Stimulated activated CD4-positive, alpha-beta T cell treated with anti-CD3 and anti-CD28 coated beads, Interleukin-4, amount 100 ng/mL, for 1 hour (primary cell): ENCODE measurements at regions not wholly inside any gene's neighbourhood (a gene's known extent, or its start where the extent isn't known, plus 50 kb on each side); places are given as distances from the start of the nearest gene placed in this dataset.
A peak's percentile ranks its signal among the peaks of the same experiment; 100 is the strongest.

ENCODE experiments used
- DNase-seq: peaks from one replicate; pipeline ENCODE4 v3.0.0-alpha.2; 2020

DNA sequence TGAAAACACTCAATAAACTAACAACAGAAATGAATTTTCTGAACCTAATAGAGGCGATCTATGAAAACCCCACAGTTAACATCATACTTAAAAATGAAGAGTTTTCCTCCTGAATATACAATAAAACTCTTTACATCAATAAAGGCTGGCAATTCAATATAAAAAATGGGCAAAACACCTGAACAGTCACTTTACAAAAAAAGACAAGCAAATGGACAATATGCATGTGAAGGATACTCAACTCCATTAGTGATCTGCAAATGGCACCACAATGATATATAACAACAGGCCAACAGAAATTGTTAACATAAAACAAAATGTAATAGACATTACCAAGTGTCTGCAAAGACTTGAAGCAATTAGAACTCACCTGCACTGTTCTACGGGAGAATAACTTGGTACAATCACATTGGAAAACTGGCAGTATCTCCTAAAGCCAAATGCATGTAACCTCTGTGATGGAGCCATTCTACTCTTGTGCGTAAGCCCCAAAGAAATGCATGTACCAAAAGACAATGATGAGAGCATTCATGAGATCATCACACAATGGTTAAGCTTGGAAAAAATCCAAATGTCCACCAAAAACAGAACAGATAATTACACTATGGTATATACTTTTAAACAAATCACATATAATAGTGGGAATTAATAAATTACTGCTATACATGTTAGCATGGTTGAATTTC is 433.4 kb upstream of the MAF start:
- no peak for DNase-seq

DNA sequence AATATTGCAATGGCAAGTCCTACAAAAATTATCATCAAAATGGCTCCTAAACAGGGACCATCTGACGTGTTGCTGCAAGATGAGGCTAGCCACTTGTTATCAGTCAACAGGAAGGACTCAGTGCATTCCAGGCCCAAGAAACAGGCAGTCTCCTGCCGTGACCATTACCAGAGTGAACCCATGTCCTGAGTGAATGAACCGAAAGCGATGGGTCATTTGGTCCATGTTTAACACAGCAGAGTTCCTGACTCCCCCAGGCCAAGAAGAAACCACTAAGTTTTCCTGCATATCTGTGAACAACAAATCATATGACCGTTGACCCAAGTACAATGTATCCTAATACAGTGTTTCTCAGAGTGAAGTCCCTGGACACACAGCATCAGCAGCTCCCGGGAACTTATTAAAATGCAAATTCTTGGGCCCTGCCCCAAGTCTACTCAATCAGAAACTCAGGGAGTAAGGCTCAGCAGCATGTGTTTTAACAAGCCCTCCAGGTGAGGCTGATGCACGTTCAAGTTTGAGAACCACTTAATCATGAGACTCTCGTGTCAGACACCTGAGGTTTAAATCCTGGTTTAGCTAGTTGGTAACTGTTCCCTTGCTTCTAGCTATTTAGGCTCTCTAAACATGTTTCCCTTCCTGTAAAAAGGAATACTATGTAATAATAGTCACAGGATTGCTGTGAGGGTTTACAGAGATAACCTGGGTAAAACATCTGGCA is 429.4 kb upstream of the MAF start:
- no peak for DNase-seq

DNA sequence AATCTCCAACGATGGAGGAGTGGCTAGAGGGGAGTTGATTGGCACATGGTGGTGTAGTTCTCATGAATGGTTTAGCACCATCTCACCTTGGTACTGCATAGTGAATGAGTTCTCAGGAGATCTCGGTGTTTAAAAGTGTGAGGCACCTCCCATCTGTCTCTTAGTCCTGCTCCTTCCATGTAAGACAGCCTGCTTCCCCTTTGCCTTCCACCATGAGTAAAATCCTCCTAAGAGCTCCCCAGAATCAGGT is 428.8 kb upstream of the MAF start:
- DNase-seq, result no peak

DNA sequence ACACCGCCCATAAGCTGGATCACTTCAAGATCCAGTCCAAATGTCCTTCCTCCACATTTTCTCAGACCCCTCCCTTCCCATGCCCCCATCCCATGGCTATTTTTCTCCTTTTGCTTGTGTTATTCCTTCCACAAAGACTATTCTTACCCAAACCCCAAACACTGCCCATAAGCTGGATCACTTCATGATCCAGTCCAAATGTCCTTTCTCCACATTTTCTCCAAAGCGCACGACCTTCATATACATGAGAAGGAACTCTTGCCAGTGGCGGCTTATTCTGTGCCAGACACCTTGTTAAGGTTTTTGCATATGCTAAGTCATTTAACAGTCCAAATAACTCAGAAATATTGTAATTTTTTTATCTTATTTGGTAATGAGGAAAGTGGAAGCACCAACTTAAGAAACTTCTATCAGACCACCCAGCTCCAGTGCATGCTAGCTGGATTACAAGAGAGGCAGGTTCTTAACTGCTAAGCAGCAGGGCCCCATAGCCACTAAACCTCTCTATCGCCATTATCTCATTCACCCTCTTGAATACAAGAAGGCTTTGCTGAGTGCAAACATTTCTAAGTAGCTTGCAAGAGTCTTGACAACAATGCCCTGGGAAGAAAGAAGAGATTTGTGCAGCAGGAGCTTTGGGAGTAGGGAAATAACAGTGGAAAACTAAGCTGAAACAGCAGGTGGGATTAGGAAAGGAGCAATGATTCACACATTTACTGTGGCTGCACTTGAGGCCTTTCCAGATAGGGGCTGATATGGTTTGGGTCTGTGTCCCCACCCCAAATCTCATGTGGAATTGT is 428.2 kb upstream of the MAF start:
- DNase-seq, result no peak

DNA sequence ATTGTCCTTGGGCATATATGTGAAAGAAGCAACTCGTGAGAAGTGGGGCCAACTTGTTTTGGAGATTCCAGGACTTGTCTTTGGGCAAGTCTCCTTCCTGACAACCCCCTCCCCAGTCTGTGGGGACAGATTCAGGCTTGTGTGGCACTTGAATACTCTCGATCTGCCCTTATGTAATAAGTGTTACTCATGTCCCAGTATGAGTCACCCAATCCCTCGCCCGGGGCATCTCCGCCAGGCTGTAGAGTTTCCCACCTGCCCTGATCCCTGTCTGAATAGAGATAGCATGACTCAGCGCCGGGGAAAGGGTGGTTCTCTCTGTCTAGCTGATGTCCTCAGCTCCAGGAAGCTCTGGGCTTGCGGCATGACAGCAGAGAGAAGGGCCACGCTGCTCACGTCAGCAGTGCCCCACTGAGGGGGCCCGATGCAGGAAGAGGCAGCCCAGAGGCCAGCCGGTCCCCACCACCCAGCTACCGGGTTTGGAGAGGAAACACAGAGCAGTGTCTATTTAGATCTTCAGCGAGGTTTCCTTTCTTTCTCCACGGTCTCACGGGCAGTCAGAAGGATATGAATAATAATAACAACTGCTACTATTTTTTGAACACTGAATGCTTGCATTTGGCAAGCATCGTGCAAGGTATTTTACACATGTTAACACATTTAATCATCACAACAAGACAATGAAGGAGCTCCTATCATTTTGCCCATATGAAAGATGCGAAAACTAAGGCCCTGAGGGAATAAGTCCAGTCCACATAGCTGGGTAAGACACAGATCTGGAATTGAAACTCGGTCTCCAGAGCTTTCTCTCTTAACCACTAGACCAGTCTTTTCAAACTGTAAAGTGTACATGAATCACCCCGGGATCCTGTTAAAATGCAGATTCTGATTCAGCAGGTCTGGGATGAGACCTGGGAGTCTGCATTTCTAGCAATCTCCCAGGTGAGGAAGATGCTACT is 426.7 kb upstream of the MAF start:
- peak; percentile 44 for DNase-seq

DNA sequence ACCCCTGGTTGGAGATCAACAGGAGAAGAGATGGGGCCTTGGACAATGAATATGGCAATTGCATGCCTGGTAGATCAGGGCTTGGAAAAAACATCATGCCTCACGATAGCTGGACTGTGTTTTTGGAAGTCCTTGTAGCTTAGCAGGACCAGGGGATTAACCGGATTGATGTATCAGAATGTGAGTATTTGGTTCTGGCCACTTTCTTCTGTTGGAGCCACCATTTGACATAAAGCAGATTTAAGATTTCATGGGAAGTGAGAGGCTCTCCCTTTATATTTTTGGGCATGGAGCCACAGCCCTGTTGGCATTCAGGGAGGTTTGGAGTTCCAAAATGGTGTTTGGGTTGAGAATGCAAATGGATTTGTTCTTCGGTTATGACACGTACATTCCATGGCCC is 424.7 kb upstream of the MAF start:
- DNase-seq, result no peak

DNA sequence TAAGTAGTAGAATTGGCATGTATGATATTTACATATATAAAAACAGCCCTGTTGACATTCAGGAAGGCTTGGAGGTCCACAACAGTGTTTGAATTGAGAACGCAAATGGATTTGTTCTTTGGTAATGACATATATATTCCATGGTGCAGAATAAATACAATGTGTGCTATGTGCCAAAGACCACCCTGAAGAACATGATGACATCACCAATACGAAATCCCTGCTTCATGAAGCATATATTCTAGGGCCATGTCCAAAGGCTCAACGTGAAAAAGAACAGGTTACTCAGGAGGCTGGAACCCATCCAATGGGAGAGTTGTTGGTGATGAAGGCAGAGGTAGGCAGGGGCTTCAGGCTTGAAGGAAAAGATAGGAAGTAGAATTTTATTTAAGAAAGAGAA is 423.9 kb upstream of the MAF start:
- no peak for DNase-seq

DNA sequence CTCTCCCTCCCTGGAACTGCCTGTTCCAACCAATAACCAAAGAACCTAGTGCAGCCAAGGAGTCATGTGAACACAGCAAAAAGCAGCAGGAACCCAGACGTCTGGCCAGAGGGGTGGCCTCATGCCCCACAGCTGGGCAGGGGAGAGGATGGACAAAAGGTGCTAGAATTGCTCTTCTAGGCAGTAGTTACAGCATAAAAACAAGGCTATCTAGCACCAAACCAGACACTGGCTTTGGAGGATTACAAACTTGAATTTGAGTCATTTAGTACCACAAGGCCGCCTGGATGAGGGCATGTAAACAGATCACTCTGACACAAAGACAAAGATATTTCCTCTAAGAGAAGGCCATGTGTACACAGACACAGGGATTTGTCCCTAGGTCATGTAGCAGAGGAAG is 423.3 kb upstream of the MAF start:
- no peak for DNase-seq

DNA sequence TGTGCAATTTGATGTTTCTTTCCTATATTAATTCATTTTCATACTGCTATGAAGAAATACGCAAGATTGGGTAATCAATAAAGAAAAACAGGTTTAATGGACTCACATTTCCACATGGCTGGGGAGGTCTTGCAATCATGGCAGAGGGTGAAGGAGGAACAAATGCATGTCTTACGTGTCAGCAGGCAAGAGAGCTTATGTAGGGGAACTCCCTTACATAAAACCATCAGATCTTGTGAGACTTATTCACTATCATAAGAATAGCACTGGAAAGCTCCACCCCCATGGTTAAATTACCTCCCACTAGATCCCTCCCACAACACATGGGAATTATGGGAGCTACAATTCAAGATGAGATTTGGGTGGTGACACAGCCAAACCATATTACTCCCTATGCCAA is 418.9 kb upstream of the MAF start:
- no peak for DNase-seq

DNA sequence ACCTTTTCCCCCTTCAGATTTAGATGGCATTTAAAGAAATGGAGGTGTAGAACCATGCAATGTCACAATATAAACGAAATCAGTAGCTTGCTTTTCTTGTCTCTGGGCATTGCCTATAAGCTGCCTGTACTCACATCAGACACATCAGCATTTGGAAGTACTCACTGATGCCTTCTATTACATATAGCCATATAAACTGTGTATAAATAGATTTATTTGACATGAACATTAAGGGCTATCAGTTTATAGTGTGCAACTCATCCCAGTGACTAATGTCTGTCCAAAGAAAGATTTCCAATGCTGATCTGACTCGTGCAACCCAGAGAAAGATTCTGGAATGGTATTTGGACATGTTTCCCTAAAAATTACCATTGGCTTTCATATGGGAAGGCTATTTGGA is 417.9 kb upstream of the MAF start:
- DNase-seq, result no peak

DNA sequence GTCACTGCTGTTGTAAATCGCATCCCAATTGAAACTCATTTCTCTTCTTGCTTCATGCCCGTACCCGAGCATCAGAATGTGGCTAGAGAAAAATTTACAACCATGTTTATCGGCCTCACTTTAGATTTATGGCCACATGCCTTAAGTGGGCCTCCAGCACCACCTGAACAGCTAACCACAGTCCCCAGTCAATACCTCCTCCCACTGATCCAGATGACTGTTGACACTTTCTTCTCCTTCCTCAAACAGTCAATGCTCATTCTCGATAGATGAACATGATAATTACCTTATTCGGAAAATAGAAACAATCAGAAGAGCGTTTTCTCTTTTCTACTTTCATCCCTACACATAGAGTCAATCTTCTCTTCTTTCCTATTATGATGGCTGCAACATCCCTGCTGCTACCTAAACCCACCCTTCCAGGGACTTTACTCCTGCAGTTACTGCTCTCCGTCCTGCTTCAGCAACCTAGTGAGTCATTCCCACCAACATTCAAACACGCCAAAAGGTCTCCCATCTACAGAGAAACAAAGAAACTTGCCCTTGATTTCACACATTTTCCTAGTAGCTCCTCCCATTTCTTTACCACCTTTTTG is 416.3 kb upstream of the MAF start:
- DNase-seq, result no peak

DNA sequence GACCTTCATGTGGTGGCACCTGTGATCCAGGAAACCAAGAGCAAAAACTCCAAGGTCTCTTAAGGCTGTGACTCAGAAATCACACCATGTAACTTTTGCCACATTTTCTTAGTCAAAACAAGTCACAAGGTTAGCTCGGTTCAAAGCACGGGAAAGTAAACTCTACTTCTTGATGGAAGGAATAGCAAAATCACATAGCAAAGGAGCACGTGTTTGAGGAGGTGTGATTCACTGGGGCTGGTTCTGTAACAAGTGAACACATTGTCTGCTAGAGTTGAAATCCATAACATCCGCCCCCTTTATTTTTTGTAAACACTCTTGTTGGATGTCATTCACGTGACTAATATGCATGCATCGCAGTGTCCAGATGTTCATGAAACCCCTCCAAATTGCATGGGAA is 415.0 kb upstream of the MAF start:
- no peak for DNase-seq

DNA sequence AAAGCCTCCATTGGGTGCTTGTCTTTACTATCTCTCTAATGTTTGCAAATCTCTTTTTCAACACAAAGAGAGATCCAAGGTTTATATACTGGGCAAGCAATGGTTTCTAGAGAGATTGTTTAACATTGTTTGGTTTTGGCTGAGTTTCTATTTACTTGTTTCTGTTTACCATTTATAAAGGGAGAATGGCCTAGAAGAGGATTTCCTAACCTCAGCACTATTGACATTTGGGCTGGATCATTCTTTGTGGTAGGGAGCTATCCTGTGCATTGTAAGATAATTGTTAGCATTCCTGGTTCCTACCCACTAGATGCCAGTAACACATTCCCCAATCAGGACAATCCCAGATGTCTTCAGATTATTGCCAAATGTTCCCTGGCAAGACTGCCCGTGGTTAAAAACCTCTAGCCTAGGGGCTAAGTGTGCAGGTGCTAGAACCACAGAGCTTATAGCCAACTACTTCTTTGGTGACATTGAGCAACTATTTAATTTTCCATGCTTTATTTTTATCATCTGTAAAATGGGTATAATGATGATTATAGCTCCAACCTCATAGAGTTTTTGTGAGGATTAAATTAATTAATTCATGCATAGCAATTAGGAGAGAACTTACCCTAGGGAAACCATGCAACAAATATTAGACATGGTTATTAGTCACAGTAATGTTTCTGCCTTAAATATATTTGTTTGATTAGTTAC is 413.9 kb upstream of the MAF start:
- DNase-seq, result no peak

DNA sequence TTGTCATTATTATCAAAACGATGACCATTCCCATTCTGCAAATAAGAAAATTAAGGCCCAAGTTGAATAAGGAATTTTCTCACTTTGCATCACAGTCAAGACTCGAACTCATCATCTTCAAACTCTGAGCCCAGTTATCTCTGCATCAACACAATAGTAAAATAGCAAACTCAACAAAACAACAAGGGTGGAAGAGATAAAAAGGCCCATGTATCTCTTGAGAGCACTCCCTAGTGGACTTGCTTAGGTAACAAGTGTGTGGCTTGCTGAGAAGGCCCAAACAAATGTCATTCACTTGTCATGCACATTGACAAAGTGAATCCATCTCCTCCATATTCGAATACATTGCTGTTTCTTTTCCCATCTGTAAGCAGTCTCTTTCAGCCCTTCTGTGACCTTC is 412.0 kb upstream of the MAF start:
- no peak for DNase-seq

DNA sequence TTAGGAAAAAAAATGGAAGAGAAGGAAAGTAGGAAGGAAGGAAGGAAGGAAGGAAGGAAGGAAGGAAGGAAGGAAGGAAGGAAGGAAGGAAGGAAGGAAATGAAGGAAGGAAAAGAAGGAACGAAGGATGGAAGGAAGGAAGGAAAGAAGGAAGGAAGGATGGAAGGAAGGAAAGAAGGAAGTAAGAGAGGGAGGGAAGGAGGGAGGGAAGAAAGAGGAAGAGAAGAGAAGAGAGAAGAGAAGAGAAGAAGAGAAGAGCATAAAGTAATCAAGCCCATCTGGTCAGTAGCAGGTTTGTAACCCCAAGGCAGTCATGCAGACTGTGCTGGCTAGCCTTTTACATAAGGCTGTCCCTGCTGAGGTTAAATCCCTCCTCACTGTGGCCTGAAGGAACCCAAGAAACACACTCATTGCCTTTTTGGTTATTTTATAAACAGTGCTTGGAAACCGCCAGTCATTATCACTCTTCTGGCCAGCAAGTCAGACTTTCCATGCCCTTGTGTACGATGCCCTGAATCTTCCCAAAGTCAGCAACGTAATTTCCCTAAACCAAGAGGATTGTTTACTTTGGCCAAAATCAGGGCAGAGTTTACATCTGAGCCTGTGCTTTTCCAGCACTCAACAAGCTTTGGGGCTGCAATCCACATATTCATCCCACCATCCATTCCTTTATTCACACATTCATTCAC is 409.6 kb upstream of the MAF start:
- no peak for DNase-seq

DNA sequence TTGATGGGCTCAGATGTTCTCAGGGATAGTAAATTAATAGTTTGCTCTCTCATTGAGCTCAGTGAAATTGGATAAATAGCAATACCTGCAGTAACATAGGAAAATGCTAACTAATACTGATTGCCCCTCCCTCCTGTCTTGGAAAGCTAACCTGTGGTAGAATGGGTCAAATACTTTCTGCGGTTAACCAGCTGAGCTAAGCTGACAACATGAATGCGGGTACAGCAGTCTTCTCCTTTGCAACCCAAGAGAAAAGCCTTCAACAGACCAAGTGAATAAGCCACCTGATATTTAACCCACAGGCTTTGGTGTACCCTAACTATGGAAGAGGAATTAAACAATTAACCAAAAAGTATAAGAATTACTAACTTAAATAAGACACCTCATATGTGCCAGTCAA is 408.3 kb upstream of the MAF start:
- DNase-seq, result no peak

DNA sequence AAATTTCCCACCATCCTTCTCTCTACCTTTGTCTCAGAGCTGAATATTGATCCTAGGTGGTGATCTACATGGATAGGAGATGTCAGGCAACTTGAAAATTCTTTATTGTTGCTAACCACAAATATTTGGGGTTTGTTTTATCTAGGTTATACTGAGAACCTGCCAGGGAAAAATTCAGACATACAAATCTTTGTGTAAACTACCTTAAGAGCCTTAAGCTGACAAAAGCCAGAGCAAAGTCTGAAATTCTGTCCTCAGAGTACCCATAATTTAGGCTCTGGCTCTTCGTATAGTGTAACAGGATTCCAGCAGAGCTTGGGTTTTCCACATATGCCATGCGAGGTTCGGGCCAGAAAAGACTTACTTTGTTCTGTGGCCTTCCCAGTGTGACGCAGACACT is 406.7 kb upstream of the MAF start:
- DNase-seq, result no peak

DNA sequence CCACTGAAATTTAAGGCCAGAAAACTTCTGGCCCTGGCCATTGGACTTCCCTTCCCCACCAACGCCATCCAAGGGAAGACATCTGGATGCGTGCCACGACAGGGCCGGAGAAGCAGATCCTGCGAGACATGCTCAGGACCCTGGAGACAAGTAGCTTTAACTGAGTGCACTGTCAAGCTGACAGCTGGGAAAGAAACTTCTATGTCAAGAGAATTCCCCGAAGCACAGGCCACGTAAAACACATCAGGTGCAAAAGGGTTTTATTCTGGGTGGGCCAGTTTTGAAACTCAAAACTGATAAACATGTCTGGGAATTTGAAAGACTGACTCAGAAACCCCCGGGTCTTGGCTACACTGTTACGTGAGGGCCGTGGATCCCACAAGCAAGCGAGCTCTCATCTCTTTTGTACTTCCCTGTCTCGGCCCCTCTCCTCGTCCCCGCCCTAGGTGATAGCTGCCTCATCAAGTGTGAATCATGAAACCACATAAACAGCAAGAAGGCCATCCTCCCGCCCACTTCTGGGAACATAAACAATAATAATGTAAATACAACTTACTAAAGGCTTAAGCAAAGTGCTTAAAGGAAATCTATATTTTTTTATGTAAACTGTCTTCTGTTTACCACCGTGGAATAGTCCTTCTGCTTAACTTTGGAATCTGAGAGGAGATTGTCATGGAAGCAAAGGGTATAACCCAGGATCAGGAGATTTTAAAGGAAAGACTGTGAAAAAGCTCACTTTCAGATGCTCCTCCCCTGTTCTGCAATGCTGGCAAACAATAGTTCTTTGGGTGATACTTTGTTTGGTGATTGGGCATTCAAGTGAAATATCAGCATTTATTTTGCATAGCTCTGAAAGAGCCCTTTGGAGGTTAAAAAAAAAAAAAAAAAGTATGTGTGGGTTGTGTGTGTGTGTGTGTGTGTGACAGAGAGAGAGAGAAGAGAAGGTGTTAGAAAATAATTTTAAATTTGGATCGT is 406.0 kb upstream of the MAF start:
- DNase-seq, result no peak

DNA sequence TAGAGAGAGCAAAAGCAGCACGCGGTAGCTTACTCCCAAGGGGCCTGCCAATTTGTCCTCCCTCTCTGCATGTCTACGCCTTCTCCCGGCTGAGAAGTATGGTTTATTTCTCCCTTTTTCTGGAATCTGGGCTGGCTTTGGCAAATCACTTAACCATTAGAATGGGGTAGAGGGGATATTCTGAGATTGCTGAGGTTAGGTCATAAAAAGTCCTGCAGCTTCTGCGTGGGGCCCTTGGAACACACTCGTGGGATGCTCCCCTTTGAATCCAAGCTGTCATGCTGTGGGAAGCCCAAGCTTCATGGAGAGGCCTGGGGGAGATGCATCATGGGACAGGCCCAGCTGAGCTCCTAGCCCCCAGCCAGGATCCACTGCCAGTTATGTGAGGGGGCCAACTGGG is 403.6 kb upstream of the MAF start:
- no peak for DNase-seq

DNA sequence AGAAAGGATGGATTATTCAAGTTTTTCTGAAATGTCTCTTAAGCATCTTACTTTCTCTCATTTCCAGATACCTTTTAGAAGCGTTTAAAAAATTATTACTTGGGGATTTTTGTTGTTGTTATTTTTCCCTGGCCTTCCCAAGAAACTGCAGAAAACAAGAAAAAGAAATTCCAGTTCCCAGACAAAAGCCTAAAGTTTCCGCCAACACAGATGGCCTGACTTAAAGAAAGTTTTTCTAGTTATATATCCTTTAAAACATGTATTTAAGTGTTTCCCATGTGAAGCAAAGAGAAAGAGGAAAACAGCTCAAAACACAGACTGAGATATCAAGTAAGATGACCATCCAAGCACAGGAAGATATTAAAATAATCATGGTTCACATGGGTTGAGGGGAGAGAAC is 401.7 kb upstream of the MAF start:
- no peak for DNase-seq
